WTC11 (cell line): ENCODE measurements at regions not wholly inside any gene's neighbourhood (a gene's known extent, or its start where the extent isn't known, plus 50 kb on each side); places are given as distances from the start of the nearest gene placed in this dataset.

ENCODE experiments used
- FOXP1 ChIP-seq: sonication (generic); formaldehyde crosslinking; IDR thresholded peaks from 2 replicates; pipeline ENCODE4 v1.8.0; 2022; ENCODE audit warnings: missing genetic modification reagents, mild to moderate bottlenecking, moderate library complexity, borderline replicate concordance
- JUN ChIP-seq: sonication (generic); formaldehyde crosslinking; IDR thresholded peaks from 2 replicates; pipeline ENCODE4 v1.8.0; 2023; ENCODE audit warnings: mild to moderate bottlenecking, missing genetic modification reagents
- MYBL2 ChIP-seq: sonication (generic); formaldehyde crosslinking; IDR thresholded peaks from 2 replicates; pipeline ENCODE4 v1.8.1; 2023; ENCODE audit warnings: mild to moderate bottlenecking, moderate library complexity, missing genetic modification reagents
- NFE2L1 ChIP-seq: sonication (generic); formaldehyde crosslinking; IDR thresholded peaks from 2 replicates; pipeline ENCODE4 v1.8.1; 2023; ENCODE audit warnings: missing genetic modification reagents
- NFYB ChIP-seq: sonication (generic); formaldehyde crosslinking; conservative IDR thresholded peaks from 2 replicates; pipeline ENCODE4 v1.8.0; 2022; ENCODE audit warnings: low read depth, missing genetic modification reagents
- PRRX2 ChIP-seq: fragments of 250-450 bp; sonication (Bioruptor Pico); IDR thresholded peaks from 2 replicates; pipeline ENCODE4 v1.8.0; 2021; ENCODE audit warnings: mild to moderate bottlenecking
- SP1 ChIP-seq: sonication (generic); formaldehyde crosslinking; conservative IDR thresholded peaks from 2 replicates; pipeline ENCODE4 v1.8.1; 2022; ENCODE audit warnings: missing genetic modification reagents
- TEAD1 ChIP-seq: sonication (generic); formaldehyde crosslinking; IDR thresholded peaks from 2 replicates; pipeline ENCODE4 v1.8.0; 2022; ENCODE audit warnings: mild to moderate bottlenecking, missing genetic modification reagents
- ZBTB21 ChIP-seq: sonication (generic); formaldehyde crosslinking; IDR thresholded peaks from 2 replicates; pipeline ENCODE4 v1.8.1; 2023; ENCODE audit warnings: mild to moderate bottlenecking, missing genetic modification reagents, borderline replicate concordance
- TF ChIP-seq, protein P1 (sequence below): fragments of 200-600 bp; IDR thresholded peaks from 2 replicates; pipeline ENCODE4 v1.8.0; 2022; ENCODE audit warnings: antibody characterized with exemption
- TF ChIP-seq, protein P2 (sequence below): fragments of 250-450 bp; sonication (Bioruptor Pico); IDR thresholded peaks from 2 replicates; pipeline ENCODE4 v1.9.0; 2021; ENCODE audit warnings: mild to moderate bottlenecking
- TF ChIP-seq, protein P3 (sequence below): sonication (generic); formaldehyde crosslinking; conservative IDR thresholded peaks from 2 replicates; pipeline ENCODE4 v1.8.1; 2022; ENCODE audit warnings: mild to moderate bottlenecking, missing genetic modification reagents
- TF ChIP-seq, protein P4 (sequence below): sonication (generic); formaldehyde crosslinking; IDR thresholded peaks from 2 replicates; pipeline ENCODE4 v1.8.1; 2023; ENCODE audit warnings: mild to moderate bottlenecking, missing genetic modification reagents, moderate library complexity
- TF ChIP-seq, protein P5 (sequence below): sonication (generic); formaldehyde crosslinking; IDR thresholded peaks from 2 replicates; pipeline ENCODE4 v1.8.0; 2023; ENCODE audit warnings: missing genetic modification reagents

DNA sequence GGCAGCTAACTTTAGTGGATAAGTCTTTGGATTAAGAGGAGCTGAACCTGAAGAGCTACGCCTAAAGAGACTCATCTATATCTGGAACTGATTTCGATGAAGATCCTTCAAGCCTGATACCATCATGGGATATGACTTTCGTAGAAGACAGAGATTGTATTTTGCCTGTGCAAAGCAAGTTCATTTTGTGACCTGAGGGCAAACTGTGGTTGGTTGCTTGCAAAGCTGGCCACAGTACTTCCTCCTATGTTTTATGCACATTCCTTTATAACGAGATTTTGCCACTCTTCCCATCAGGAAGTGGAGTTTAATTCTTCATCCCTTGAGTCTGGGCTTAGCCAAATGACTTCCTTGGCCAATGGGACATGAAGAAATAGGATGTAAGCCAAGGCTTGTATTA lies 519.3 kb upstream of the NR3C2 start:
- TF ChIP-seq TEAD1 (CRISPR knock-in tag) (no peak), NFE2L1 (CRISPR knock-in tag) (no peak), JUN (CRISPR knock-in tag) (no peak), NFYB (CRISPR knock-in tag) (no peak), ZBTB21 (CRISPR knock-in tag) (no peak), MYBL2 (CRISPR knock-in tag) (no peak), SP1 (CRISPR knock-in tag) (no peak), PRRX2 (CRISPR knock-in tag) (no peak), FOXP1 (CRISPR knock-in tag) (no peak)
- TF ChIP-seq, protein P1, sequence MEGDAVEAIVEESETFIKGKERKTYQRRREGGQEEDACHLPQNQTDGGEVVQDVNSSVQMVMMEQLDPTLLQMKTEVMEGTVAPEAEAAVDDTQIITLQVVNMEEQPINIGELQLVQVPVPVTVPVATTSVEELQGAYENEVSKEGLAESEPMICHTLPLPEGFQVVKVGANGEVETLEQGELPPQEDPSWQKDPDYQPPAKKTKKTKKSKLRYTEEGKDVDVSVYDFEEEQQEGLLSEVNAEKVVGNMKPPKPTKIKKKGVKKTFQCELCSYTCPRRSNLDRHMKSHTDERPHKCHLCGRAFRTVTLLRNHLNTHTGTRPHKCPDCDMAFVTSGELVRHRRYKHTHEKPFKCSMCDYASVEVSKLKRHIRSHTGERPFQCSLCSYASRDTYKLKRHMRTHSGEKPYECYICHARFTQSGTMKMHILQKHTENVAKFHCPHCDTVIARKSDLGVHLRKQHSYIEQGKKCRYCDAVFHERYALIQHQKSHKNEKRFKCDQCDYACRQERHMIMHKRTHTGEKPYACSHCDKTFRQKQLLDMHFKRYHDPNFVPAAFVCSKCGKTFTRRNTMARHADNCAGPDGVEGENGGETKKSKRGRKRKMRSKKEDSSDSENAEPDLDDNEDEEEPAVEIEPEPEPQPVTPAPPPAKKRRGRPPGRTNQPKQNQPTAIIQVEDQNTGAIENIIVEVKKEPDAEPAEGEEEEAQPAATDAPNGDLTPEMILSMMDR: no peak
- TF ChIP-seq, protein P2, sequence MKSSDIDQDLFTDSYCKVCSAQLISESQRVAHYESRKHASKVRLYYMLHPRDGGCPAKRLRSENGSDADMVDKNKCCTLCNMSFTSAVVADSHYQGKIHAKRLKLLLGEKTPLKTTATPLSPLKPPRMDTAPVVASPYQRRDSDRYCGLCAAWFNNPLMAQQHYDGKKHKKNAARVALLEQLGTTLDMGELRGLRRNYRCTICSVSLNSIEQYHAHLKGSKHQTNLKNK: no peak
- TF ChIP-seq, protein P3, sequence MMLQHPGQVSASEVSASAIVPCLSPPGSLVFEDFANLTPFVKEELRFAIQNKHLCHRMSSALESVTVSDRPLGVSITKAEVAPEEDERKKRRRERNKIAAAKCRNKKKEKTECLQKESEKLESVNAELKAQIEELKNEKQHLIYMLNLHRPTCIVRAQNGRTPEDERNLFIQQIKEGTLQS (CRISPR knock-in tag): no peak
- TF ChIP-seq, protein P4, sequence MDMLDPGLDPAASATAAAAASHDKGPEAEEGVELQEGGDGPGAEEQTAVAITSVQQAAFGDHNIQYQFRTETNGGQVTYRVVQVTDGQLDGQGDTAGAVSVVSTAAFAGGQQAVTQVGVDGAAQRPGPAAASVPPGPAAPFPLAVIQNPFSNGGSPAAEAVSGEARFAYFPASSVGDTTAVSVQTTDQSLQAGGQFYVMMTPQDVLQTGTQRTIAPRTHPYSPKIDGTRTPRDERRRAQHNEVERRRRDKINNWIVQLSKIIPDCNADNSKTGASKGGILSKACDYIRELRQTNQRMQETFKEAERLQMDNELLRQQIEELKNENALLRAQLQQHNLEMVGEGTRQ: no peak
- TF ChIP-seq, protein P5, sequence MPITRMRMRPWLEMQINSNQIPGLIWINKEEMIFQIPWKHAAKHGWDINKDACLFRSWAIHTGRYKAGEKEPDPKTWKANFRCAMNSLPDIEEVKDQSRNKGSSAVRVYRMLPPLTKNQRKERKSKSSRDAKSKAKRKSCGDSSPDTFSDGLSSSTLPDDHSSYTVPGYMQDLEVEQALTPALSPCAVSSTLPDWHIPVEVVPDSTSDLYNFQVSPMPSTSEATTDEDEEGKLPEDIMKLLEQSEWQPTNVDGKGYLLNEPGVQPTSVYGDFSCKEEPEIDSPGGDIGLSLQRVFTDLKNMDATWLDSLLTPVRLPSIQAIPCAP (CRISPR knock-in tag): no peak
